ENCODE measurements at regions not wholly inside any gene's neighbourhood (a gene's known extent, or its start where the extent isn't known, plus 50 kb on each side); places are given as distances from the start of the nearest gene placed in this dataset.

DNA sequence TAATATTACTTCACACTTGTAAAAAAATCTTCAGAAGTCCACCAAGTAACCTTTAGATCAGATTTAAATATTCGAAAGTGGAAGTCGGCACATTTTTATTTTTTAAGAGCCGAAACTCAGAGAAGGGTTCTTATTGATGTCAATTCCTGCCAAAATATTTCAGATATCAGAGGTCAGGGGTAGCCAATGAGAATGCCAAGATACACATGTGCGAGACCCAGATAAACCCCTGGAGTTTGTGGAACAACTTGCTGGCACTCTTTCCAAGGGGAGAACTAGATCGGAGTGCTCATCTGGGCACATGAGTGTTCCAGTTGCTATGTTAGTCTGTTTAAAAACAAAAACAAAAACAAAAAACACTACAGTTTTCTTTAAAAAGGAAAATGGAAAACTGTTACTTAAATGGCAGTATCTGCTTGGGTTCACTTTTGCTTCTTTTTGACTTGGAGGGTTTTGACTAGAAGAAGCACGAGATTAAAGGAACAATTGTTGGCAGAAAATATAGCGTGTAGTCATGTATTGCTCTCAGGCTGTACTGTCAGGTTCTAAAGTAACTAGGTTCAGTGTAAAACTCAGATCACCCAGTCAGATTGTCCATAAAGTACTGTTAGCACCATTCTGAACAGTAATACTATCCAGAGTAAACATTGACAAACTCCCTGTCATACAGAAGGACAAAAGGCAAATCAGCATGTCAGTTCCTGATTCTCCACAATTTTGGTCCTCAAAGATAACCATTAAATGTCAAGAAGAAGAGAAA is 188.0 kb upstream of the PACRGL start:
- no peak for TF ChIP-seq CTCF (IDR thresholded peaks at IDR 0.05; ENCODE audit: extremely low read depth, insufficient read depth, missing control alignments)
- in situ Hi-C loops (cut with MboI; ENCODE audit: low pct_unique_long_range_greater_than_20kb, low sequenced_read_pairs, unreplicated experiment): no loop called here
- no peak for DNase-seq (ENCODE audit: low spot score)

DNA sequence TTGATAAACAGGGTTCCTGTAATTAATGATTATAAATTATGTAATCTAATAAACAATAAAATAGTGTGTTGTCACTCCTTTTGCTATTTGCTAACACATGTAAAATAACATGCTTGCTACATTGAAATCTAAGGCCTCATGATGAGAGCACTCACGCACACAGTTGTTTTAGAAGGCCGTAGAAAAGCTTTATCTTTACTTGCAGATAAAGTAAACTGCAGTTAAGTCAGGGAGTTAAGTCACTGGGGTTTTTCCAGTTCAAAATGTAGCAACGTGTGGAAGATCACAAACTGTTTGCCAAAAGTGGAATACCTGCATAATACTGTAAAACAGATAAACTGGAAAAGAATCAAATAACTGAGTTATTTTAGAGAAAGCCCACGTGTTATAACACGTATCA is 187.3 kb upstream of the PACRGL start:
- in situ Hi-C loops (cut with MboI; ENCODE audit: low pct_unique_long_range_greater_than_20kb, low sequenced_read_pairs, unreplicated experiment): no loop called here
- no peak for TF ChIP-seq CTCF (IDR thresholded peaks at IDR 0.05; ENCODE audit: extremely low read depth, insufficient read depth, missing control alignments)
- no peak for DNase-seq (ENCODE audit: low spot score)

- DNase-seq (ENCODE audit: low spot score): no peak
- in situ Hi-C loops (cut with MboI; ENCODE audit: low pct_unique_long_range_greater_than_20kb, low sequenced_read_pairs, unreplicated experiment): no loop called here
- TF ChIP-seq CTCF (IDR thresholded peaks at IDR 0.05; ENCODE audit: extremely low read depth, insufficient read depth, missing control alignments): no peak
Observed at GRCh38 chr4:20520901-20521300, 179.4 kb upstream of the PACRGL start.

GRCh38 chr4:20528508-20528907 is 171.8 kb upstream of the PACRGL start:
- TF ChIP-seq CTCF (IDR thresholded peaks at IDR 0.05; ENCODE audit: extremely low read depth, insufficient read depth, missing control alignments): no peak
- in situ Hi-C loops (cut with MboI; ENCODE audit: low pct_unique_long_range_greater_than_20kb, low sequenced_read_pairs, unreplicated experiment): no loop called here
- no peak for DNase-seq (ENCODE audit: low spot score)

DNA sequence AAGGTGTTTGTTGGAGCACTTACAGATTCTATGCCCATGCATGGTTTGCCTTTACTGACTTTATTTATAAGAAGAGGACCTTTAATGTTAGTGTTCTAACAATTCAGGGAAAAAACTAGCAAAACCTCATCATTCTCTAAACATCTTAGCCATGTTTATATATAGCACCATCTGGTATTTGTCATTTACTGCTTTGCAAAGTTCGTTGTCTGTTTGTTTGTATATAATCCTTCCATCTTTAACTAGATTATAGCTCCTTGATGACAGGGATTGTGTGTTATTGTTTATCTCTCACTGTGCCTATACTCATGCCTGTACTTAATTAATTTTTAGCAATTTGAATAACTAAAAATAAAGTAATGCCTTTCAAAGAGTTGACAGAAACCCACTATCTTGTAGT is 170.6 kb upstream of the PACRGL start:
- no peak for TF ChIP-seq CTCF (IDR thresholded peaks at IDR 0.05; ENCODE audit: extremely low read depth, insufficient read depth, missing control alignments)
- no peak for DNase-seq (ENCODE audit: low spot score)
- in situ Hi-C loops (cut with MboI; ENCODE audit: low pct_unique_long_range_greater_than_20kb, low sequenced_read_pairs, unreplicated experiment): no loop called here

DNA sequence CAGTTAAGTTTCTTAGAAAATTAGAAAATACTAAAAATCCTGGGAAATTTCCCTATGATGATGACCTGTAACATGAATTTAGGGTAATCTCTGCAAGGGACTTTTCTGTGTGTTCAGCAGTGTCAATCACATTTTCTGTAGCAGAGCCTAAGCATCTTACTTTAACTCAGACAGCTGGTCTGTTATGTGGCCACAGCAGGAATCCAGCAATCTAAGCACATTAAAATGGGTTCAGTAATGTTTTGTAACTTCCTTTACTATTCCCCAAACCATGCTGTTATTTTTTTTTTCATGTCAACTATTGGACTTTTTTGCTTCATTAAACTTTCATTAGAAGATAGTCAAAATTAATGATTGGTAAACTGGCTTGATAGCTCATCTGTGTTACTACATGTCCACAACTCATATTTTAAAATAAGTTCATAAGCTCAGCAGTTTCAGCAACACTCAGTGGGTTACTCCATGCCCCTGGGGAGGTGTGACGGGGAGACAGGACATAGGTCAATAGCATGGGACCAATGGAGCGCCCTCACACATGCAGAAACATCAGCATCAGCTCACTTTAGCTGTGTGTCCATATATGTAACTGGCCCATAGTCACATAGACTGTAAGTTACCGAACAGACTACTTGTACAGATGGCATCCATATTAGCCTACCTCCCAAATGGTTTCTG is 168.0 kb upstream of the PACRGL start:
- no peak for DNase-seq (ENCODE audit: low spot score)
- TF ChIP-seq CTCF (IDR thresholded peaks at IDR 0.05; ENCODE audit: extremely low read depth, insufficient read depth, missing control alignments): no peak
- in situ Hi-C loops (cut with MboI; ENCODE audit: low pct_unique_long_range_greater_than_20kb, low sequenced_read_pairs, unreplicated experiment): no loop called here

Data from GM13977 (cell line).